Smooth muscle cell (in vitro differentiated cells): ENCODE measurements at regions not wholly inside any gene's neighbourhood (a gene's known extent, or its start where the extent isn't known, plus 50 kb on each side); places are given as distances from the start of the nearest gene placed in this dataset.

Source experiments
- DNase-seq: peaks from one replicate; lab custom pipeline; 2025; ENCODE audit not compliant: unreplicated experiment; lab: John Stamatoyannopoulos, UW
- H2AFZ ChIP-seq: fragments of 200-600 bp; sonication (generic); 2 replicates; pipeline ENCODE4 v1.6.0; 2016; ENCODE audit warnings: antibody characterized with exemption, low read depth, mild to moderate bottlenecking
- H3F3A ChIP-seq: fragments of 200-600 bp; sonication (generic); 2 replicates; pipeline ENCODE4 v1.6.0; 2017; ENCODE audit warnings: antibody characterized with exemption, low read depth
- H3K27ac ChIP-seq: fragments of 200-600 bp; sonication (generic); 2 replicates; pipeline ENCODE4 v1.5.1; 2016; ENCODE audit warnings: low read depth, mild to moderate bottlenecking
- H3K27me3 ChIP-seq: fragments of 200-600 bp; sonication (generic); 2 replicates; pipeline ENCODE4 v1.6.1; 2016; ENCODE audit warnings: low read depth, mild to moderate bottlenecking
- H3K36me3 ChIP-seq: fragments of 200-600 bp; sonication (generic); 2 replicates; pipeline ENCODE4 v1.5.1; 2016; ENCODE audit warnings: low read depth
- H3K4me1 ChIP-seq: fragments of 200-600 bp; sonication (generic); 2 replicates; pipeline ENCODE4 v1.5.1; 2016; ENCODE audit warnings: low read depth
- H3K4me2 ChIP-seq: fragments of 200-600 bp; sonication (generic); 2 replicates; pipeline ENCODE4 v1.6.0; 2016; ENCODE audit warnings: mild to moderate bottlenecking
- H3K4me3 ChIP-seq: fragments of 200-600 bp; sonication (generic); 2 replicates; pipeline ENCODE4 v1.5.1; 2016; ENCODE audit warnings: mild to moderate bottlenecking
- H3K79me2 ChIP-seq: fragments of 200-600 bp; sonication (generic); 2 replicates; pipeline ENCODE4 v1.6.0; 2016; ENCODE audit warnings: low read depth, mild to moderate bottlenecking
- H3K9ac ChIP-seq: fragments of 200-600 bp; sonication (generic); 2 replicates; pipeline ENCODE4 v1.6.0; 2016; ENCODE audit warnings: low read depth
- H3K9me3 ChIP-seq: fragments of 200-600 bp; sonication (generic); replicated peaks from 2 replicates; pipeline ENCODE4 v1.5.1; 2016; ENCODE audit warnings: low read depth
- H4K20me1 ChIP-seq: fragments of 200-600 bp; sonication (generic); 2 replicates; pipeline ENCODE4 v1.6.0; 2016; ENCODE audit warnings: low read depth
- CTCF ChIP-seq: fragments of 200-600 bp; sonication (generic); IDR thresholded peaks from 2 replicates; pipeline ENCODE4 v1.5.1; 2017; ENCODE audit warnings: borderline replicate concordance, mild to moderate bottlenecking, antibody characterized with exemption; ENCODE audit not compliant: insufficient read depth, poor library complexity, severe bottlenecking
- WGBS: methylation state at CpG from one replicate; pipeline ENCODE4 v1.1.7; 2016; ENCODE audit warnings: low lambda C conversion rate; 5-methylcytosine and 5-hydroxymethylcytosine counted together

- 25% methylated on average over 7 of the region's 7 CpGs for WGBS
- no peak for TF ChIP-seq CTCF
- Histone ChIP-seq H2AFZ (no peak overlapping the region), H3F3A (peaks cover 6% of the 10 kb centered on the region), H3K4me1 (peaks cover 11% of the 10 kb centered on the region), H3K4me2 (peak overlapping the region; percentile 58), H4K20me1 (no peaks in the 10 kb centered on the region), H3K79me2 (no peaks in the 10 kb centered on the region), H3K9ac (peak overlapping the region; percentile 85), H3K4me3 (no peak overlapping the region), H3K27me3 (no peaks in the 10 kb centered on the region), H3K27ac (peak overlapping the region; percentile 97), H3K9me3 (no peaks in the 10 kb centered on the region), H3K36me3 (no peaks in the 10 kb centered on the region)
- no peak for DNase-seq
Measured at GRCh38 chr18:42414756-42415454, 459.9 kb downstream of the PIK3C3 start.

- peaks cover 6% of the 10 kb centered on the region for H3F3A ChIP-seq
- no peaks in the 10 kb centered on the region for H3K79me2 ChIP-seq
- no peak overlapping the region for H3K9ac ChIP-seq
- H3K9me3 ChIP-seq = no peaks in the 10 kb centered on the region
- no peak overlapping the region for H3K4me2 ChIP-seq
- H3K4me3 ChIP-seq = no peak overlapping the region
- H3K36me3 ChIP-seq = no peaks in the 10 kb centered on the region
- TF ChIP-seq CTCF = no peak
- peaks cover 11% of the 10 kb centered on the region for H3K4me1 ChIP-seq
- no peaks in the 10 kb centered on the region for H3K27me3 ChIP-seq
- no peak overlapping the region for H3K27ac ChIP-seq
- H4K20me1 ChIP-seq = no peaks in the 10 kb centered on the region
- no peak for DNase-seq
- H2AFZ ChIP-seq = no peak overlapping the region
- 91% methylated on average over 5 of the region's 5 CpGs for WGBS
Measured at GRCh38 chr18:42417189-42417588, 462.2 kb downstream of the PIK3C3 start.

GRCh38 chr18:42418121-42418520 is 463.1 kb downstream of the PIK3C3 start:
- H3K4me1 ChIP-seq = peaks cover 11% of the 10 kb centered on the region
- no peak overlapping the region for H3K4me3 ChIP-seq
- H3K27me3 ChIP-seq = no peaks in the 10 kb centered on the region
- H2AFZ ChIP-seq = peak overlapping the region; percentile 2
- H3K9me3 ChIP-seq = no peaks in the 10 kb centered on the region
- H3K4me2 ChIP-seq = peak overlapping the region; percentile 30
- no peaks in the 10 kb centered on the region for H3K79me2 ChIP-seq
- no peaks in the 10 kb centered on the region for H4K20me1 ChIP-seq
- no peak for TF ChIP-seq CTCF
- no peaks in the 10 kb centered on the region for H3K36me3 ChIP-seq
- WGBS = 61% methylated on average over 1 of the region's 1 CpG
- H3K27ac ChIP-seq = peak overlapping the region; percentile 68
- peaks cover 6% of the 10 kb centered on the region for H3F3A ChIP-seq
- no peak for DNase-seq
- H3K9ac ChIP-seq = no peak overlapping the region

- Histone ChIP-seq H4K20me1 (no peaks in the 10 kb centered on the region), H3K4me1 (no peaks in the 10 kb centered on the region), H3K79me2 (no peaks in the 10 kb centered on the region), H3K27ac (no peak overlapping the region), H3K4me2 (no peak overlapping the region), H3F3A (no peaks in the 10 kb centered on the region), H2AFZ (no peak overlapping the region), H3K9ac (no peak overlapping the region), H3K9me3 (no peaks in the 10 kb centered on the region), H3K36me3 (no peaks in the 10 kb centered on the region), H3K4me3 (no peak overlapping the region), H3K27me3 (no peaks in the 10 kb centered on the region)
- DNase-seq = no peak
- TF ChIP-seq CTCF = no peak
Measured at GRCh38 chr18:42425025-42425424, 470.0 kb downstream of the PIK3C3 start.
